Heart left ventricle (tissue), 16 donors: ENCODE measurements at regions not wholly inside any gene's neighbourhood (a gene's known extent, or its start where the extent isn't known, plus 50 kb on each side); places are given as distances from the start of the nearest gene placed in this dataset.

ENCODE experiments used
- ATAC-seq, 4 donors: fragments of 200-7000 bp; cut with Tn5 transposase; one replicate each; pipeline ENCODE4 v1.9.1; 2020 to 2022; ENCODE audit warnings: moderate library complexity in 4 of 4, mild to moderate bottlenecking in 3 of 4, moderate number of reproducible peaks in 1 of 4
- DNase-seq, 5 donors: peaks; one replicate each; pipeline ENCODE4 v3.0.0-alpha.2; 2020
- H3K27ac ChIP-seq, 12 donors: fragments of 200-600 bp; sonication (generic) in 4 of 12; one replicate each; pipeline versions ENCODE4 v1.5.0 to v1.8.0; 2016 to 2022; ENCODE audit warnings: mild to moderate bottlenecking in 2 of 12
- H3K27me3 ChIP-seq, 9 donors: fragments of 200-600 bp; sonication (generic) in 2 of 9; one replicate each; pipeline versions ENCODE4 v1.5.1 to v1.8.0; 2016 to 2022; ENCODE audit warnings: mild to moderate bottlenecking in 3 of 9
- H3K36me3 ChIP-seq, 9 donors: fragments of 200-600 bp; sonication (generic) in 2 of 9; one replicate each; pipeline versions ENCODE4 v1.5.0 to v1.8.0; 2018 to 2022; ENCODE audit warnings: mild to moderate bottlenecking in 2 of 9
- H3K4me1 ChIP-seq, 12 donors: fragments of 200-600 bp; sonication (generic) in 4 of 12; one replicate each; pipeline versions ENCODE4 v1.5.0 to v1.8.0; 2016 to 2022; ENCODE audit warnings: mild to moderate bottlenecking in 3 of 12
- H3K4me3 ChIP-seq, 12 donors: fragments of 200-600 bp; sonication (generic) in 4 of 12; one replicate each; pipeline versions ENCODE4 v1.5.0 to v1.8.0; 2017 to 2022; ENCODE audit warnings: mild to moderate bottlenecking in 9 of 12, moderate library complexity in 4 of 12
- H3K9me3 ChIP-seq, 12 donors: fragments of 200-600 bp; sonication (generic) in 4 of 12; one replicate each; pipeline versions ENCODE4 v1.5.0 to v1.8.0; 2016 to 2022; ENCODE audit warnings: mild to moderate bottlenecking in 1 of 12
- POLR2A ChIP-seq, 2 donors: fragments of 450-650 bp; IDR thresholded peaks; one replicate each; pipeline ENCODE4 v1.6.1; 2017; ENCODE audit warnings: antibody characterized with exemption in 2 of 2, mild to moderate bottlenecking in 2 of 2, moderate library complexity in 2 of 2
- WGBS, 4 donors: extraction: QIAGEN DNeasy Blood & Tissue Kit in 2 of 4; methylation state at CpG; one replicate each; pipeline versions ENCODE4 v1.1.5 to v1.1.7; 2013 to 2018; 5-methylcytosine and 5-hydroxymethylcytosine counted together
- intact Hi-C, 10 donors: fragments of 100-400 bp; cut with DNase I; formaldehyde crosslinking; loops; one replicate each; pipeline versions ENCODE4 v1.11.1 to v1.14.2; 2022
- TF ChIP-seq, protein P1 (sequence below), 12 donors: fragments of 200-600 bp; sonication (generic) in 4 of 12; IDR thresholded peaks; one replicate each; pipeline versions ENCODE4 v1.5.0 to v1.8.0; 2018 to 2022; ENCODE audit warnings: antibody characterized with exemption in 12 of 12, mild to moderate bottlenecking in 5 of 12
- donor health status: ischemic (EF 13 %, LVEDD 7.1; RV severe dilation, severe dysfunction).
- donor health status: healthy with polysubstance abuse.
- donor health status: DM: no; HTN: yes; CAD: no.
- donor health status: DM: no; HTN: no; CAD: no.
- donor health status: ischemic (EF 25% LVEDD 6.9; RV normal size, moderate dysfunction).
- donor health status: ischemic (EF 25% LVEDD 5.7; RV mildly dilated, moderate dysfunction).
- donor health status: healthy.
- donor health status: DM: yes; HTN: yes; CAD: no.
- donor health status: ischemic (EF 35%, LVEDD 5.7; RV mildly dilated, moderate dysfunction).
- donor health status: nonischemic (EF 11% LVEDD 7.7; RV severe dilation, severe dysfunction).
- donor health status: DM: yes; HTN: yes; CAD: no.
- donor health status: PGD.
- donor health status: ischemic (EF 29% LVEDD 5.4; RV normal size, mild dysfunction).
- donor health status: nonischemic (EF 23%, LVEDD 6.1; RV moderate dilation, normal function).

DNA sequence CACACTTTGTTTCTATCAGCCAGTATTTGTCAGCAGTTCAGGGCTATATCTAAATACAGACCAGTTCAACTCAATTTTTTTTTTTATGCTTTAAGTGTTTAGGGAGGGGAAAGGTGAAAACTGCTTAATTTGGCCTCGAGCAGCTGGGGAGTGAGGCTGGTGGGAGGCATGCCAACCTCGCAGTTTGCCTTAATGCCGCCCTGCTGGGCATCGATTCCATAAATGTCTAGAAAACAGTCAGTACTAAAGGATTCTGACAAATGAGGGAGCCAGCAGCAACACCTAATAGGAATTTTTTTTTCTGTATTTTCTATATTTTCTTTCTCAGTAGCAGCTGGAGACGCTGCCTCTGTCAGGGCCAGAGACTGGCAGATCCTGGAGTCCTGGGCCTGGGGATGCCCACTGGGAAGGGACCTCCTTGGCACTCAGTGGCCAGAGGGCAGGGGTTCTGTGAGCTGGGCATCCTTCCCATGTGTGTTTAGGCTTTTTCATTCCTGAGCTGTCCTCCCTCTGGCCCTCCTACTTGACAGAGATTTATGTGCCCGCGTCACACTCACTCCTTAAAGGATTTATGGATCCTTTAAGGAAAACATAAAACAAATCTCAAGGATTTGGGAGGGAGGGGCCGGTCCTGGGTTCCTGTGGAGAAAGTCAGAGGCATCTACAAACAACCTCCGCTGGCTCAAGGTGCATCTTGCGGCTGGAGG is 117.8 kb downstream of the WNT5A start:
- DNase-seq, result no peak
- Histone ChIP-seq H3K4me3 (no peak overlapping the region), H3K27me3 (no peaks in the 10 kb centered on the region), H3K9me3 (no peaks in the 10 kb centered on the region), H3K4me1 (no peaks in the 10 kb centered on the region), H3K36me3 (no peaks in the 10 kb centered on the region), H3K27ac (no peak overlapping the region)
- no peak for ATAC-seq
- intact Hi-C loops, result no loop called here
- 77 to 83% (median 81%) methylated on average over 10 of the region's 10 CpGs for WGBS, 4 donors
- no peak for TF ChIP-seq POLR2A (IDR thresholded peaks at IDR 0.05)
- TF ChIP-seq, protein P1, sequence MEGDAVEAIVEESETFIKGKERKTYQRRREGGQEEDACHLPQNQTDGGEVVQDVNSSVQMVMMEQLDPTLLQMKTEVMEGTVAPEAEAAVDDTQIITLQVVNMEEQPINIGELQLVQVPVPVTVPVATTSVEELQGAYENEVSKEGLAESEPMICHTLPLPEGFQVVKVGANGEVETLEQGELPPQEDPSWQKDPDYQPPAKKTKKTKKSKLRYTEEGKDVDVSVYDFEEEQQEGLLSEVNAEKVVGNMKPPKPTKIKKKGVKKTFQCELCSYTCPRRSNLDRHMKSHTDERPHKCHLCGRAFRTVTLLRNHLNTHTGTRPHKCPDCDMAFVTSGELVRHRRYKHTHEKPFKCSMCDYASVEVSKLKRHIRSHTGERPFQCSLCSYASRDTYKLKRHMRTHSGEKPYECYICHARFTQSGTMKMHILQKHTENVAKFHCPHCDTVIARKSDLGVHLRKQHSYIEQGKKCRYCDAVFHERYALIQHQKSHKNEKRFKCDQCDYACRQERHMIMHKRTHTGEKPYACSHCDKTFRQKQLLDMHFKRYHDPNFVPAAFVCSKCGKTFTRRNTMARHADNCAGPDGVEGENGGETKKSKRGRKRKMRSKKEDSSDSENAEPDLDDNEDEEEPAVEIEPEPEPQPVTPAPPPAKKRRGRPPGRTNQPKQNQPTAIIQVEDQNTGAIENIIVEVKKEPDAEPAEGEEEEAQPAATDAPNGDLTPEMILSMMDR (IDR thresholded peaks at IDR 0.05), result no peak

GRCh38 chr3:55368366-55368765 is 118.7 kb downstream of the WNT5A start:
- Histone ChIP-seq H3K27me3 (no peaks in the 10 kb centered on the region), H3K4me3 (no peak overlapping the region), H3K27ac (no peak overlapping the region), H3K4me1 (no peaks in the 10 kb centered on the region), H3K36me3 (no peaks in the 10 kb centered on the region), H3K9me3 (no peaks in the 10 kb centered on the region)
- no peak for ATAC-seq
- 73 to 84% (median 76%) methylated on average over 6 of the region's 6 CpGs for WGBS, 4 donors
- no peak for DNase-seq
- TF ChIP-seq, protein P1 (IDR thresholded peaks at IDR 0.05), result no peak
- TF ChIP-seq POLR2A (IDR thresholded peaks at IDR 0.05), result no peak
- intact Hi-C loops, result no loop called here

GRCh38 chr3:55367384-55367783 is 119.7 kb downstream of the WNT5A start:
- no peak for DNase-seq
- 23 to 39% (median 27%) methylated on average over 2 of the region's 2 CpGs for WGBS, 4 donors
- no peaks in the 10 kb centered on the region for H3K36me3 ChIP-seq
- no peaks in the 10 kb centered on the region for H3K4me1 ChIP-seq
- no peak for ATAC-seq
- TF ChIP-seq, protein P1 (IDR thresholded peaks at IDR 0.05), result no peak
- TF ChIP-seq POLR2A (IDR thresholded peaks at IDR 0.05), result no peak
- intact Hi-C loops, result no loop called here
- H3K27ac ChIP-seq, result no peak overlapping the region
- no peaks in the 10 kb centered on the region for H3K27me3 ChIP-seq
- no peak overlapping the region for H3K4me3 ChIP-seq
- no peaks in the 10 kb centered on the region for H3K9me3 ChIP-seq

DNA sequence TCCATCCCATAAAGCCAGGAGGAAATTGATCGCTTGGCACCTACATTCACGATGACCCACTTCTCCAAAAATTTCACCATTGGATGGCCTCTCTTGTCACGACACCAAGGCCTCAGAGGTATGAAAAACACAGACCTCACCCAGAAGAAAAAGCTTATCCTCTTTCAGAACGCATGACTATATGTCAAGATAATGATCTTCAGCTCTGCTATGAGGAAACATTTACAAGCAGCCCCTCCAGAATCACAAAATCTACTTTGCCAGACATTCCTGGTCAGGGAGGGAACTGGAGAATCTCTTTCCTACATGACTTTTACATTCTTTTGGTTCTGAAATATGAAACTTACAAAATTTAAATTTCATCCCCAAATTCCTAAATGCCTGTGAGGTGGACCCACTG is 122.7 kb downstream of the WNT5A start:
- no peak overlapping the region for H3K27ac ChIP-seq
- H3K27me3 ChIP-seq, result no peaks in the 10 kb centered on the region
- H3K36me3 ChIP-seq, result no peaks in the 10 kb centered on the region
- ATAC-seq (no peak), DNase-seq (no peak)
- TF ChIP-seq, protein P1 (IDR thresholded peaks at IDR 0.05), result no peak
- TF ChIP-seq POLR2A (IDR thresholded peaks at IDR 0.05), result no peak
- no peaks in the 10 kb centered on the region for H3K9me3 ChIP-seq
- WGBS, 4 donors, result 82 to 84% (median 83%) methylated on average over 4 of the region's 4 CpGs
- intact Hi-C loops, result no loop called here
- H3K4me3 ChIP-seq, result no peak overlapping the region
- no peaks in the 10 kb centered on the region for H3K4me1 ChIP-seq
